SH-SY5Y (cell line): ENCODE measurements at regions not wholly inside any gene's neighbourhood (a gene's known extent, or its start where the extent isn't known, plus 50 kb on each side); places are given as distances from the start of the nearest gene placed in this dataset.

Source experiments
- GATA2 ChIP-seq: IDR thresholded peaks from 2 replicates; pipeline ENCODE4 v1.6.1; 2011; ENCODE audit warnings: mild to moderate bottlenecking, low read depth, low read length
- GATA3 ChIP-seq: IDR thresholded peaks from 2 replicates; pipeline ENCODE4 v1.6.1; 2011; ENCODE audit warnings: low read depth, mild to moderate bottlenecking, low read length, moderate library complexity

DNA sequence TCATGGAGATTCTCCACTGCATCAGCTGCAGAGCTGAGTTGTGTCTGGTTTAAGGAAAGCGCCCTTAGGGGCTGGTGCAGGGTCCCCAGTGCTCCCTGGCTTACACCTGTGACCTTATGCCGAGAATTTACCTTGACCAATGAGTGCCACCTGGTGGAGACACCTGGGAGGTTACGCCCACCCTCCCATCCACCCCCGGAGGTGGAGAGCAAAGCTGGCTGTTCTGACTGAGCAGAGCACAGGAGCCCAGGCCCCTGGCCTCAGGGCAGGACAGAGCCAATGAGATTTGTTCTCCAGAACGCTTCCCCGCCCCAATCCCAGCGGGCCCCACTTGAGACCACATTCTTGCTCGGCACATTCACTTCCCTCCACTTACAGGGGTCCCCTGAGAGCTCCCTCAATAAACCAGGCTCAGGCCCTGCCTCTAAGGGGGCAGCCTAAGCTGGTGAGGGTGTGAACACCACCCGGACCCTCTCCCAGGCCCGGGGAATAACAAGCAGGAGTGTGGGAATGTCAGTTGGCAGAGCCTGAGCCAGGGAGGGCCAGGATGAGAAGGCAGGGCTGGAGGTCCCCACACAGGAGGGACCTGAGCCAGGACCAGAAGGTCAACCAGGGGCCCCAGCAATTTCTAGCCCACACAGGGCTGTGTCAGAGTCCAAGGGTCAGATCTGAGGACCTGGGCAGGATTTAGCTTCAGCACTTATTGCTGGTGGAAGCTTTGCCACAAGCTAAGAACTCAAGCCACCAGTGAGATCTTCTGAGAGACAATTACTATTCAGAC lies 117.1 kb downstream of the TPRA1 start:
- no peak for TF ChIP-seq GATA2
- no peak for TF ChIP-seq GATA3
